ENCODE measurements at regions not wholly inside any gene's neighbourhood (a gene's known extent, or its start where the extent isn't known, plus 50 kb on each side); places are given as distances from the start of the nearest gene placed in this dataset.
"Not testable (repeated sequence)": the region's sequence is repeated elsewhere in the genome, so short reads cannot be mapped to it uniquely, and the experiment has no call there.

DNA sequence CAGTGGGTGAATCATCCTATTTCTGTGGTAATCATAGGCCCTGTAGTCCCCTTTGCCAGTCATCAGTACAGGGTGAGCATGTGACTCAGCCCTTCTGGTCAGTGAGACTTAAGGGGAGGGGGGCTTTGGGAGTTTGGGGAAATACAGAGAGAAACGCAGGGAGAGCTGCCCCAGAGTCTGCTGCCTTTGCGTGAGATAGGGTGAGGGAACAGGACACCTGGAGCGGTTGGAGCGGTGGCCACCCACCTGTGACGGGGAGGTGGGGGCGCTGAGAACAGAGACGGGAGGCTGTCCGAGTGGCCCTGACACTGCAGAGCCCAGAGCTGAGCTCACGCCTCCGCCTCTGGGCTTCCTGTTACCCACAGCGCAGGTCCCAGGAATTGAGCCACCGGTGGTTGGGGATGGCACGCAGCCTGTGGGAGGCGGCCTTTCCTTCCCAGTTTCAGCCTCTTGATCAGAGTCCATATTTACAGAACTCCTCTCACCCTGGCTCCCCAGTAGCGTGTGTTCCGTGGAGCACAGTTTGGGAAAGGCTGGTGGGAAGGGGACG, 92.0 kb upstream of the ERCC6L2 start:
- Histone ChIP-seq H3K4me1 (no peaks in the 10 kb centered on the region), H3K27ac (no peak overlapping the region), H3K9me3 (no peaks in the 10 kb centered on the region), H3K27me3 (ENCODE audit: insufficient read depth in 3 of 3, low read length in 2 of 3) (no peaks in the 10 kb centered on the region), H3K4me3 (no peak overlapping the region), H3K36me3 (ENCODE audit: insufficient read depth in 1 of 2, low read depth in 1 of 2) (no peaks in the 10 kb centered on the region)
- DNase-seq (no peak), ATAC-seq (no peak)
- 93 to 94% (median 93%) methylated on average over 13 to 17 of the region's 17 CpGs for WGBS, 3 donors
- intact Hi-C loops (cut with DNase I): loop anchor here in 1 of 2 donors (10.0 kb wide), 1 partner anchor 59 kb away; no protein-coding TSS in a partner anchor
- TF ChIP-seq, protein P1, sequence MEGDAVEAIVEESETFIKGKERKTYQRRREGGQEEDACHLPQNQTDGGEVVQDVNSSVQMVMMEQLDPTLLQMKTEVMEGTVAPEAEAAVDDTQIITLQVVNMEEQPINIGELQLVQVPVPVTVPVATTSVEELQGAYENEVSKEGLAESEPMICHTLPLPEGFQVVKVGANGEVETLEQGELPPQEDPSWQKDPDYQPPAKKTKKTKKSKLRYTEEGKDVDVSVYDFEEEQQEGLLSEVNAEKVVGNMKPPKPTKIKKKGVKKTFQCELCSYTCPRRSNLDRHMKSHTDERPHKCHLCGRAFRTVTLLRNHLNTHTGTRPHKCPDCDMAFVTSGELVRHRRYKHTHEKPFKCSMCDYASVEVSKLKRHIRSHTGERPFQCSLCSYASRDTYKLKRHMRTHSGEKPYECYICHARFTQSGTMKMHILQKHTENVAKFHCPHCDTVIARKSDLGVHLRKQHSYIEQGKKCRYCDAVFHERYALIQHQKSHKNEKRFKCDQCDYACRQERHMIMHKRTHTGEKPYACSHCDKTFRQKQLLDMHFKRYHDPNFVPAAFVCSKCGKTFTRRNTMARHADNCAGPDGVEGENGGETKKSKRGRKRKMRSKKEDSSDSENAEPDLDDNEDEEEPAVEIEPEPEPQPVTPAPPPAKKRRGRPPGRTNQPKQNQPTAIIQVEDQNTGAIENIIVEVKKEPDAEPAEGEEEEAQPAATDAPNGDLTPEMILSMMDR (IDR thresholded peaks at IDR 0.05): no peak

DNA sequence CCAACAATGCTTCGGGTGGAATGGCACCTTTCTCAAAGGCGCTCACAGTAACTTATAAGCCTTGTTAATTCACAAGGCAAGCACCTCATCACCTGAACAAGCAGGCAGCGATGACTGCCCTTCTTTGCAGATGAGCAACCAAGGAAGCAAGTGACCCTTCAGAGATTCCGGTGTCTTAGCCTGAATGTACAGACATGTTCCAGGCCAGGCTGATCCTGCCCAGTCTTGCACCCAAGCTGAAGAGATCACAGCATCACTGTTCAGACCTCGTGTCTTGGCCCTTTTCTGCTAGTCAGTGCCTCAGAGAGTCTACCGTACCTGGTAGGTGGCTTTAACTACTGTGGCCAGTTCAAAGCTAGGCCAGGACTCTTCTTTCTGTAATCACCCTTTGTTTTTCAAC, 94.7 kb upstream of the ERCC6L2 start:
- H3K4me1 ChIP-seq: no peaks in the 10 kb centered on the region
- intact Hi-C loops (cut with DNase I): loop anchor here in 1 of 2 donors (10.0 kb wide), 1 partner anchor 56 kb away; no protein-coding TSS in a partner anchor
- H3K36me3 ChIP-seq (ENCODE audit: insufficient read depth in 1 of 2, low read depth in 1 of 2): no peaks in the 10 kb centered on the region
- H3K9me3 ChIP-seq: no peaks in the 10 kb centered on the region
- no peaks in the 10 kb centered on the region for H3K27me3 ChIP-seq (ENCODE audit: insufficient read depth in 3 of 3, low read length in 2 of 3)
- 93 to 97% (median 94%) methylated on average over 6 of the region's 6 CpGs for WGBS, 3 donors
- H3K27ac ChIP-seq: no peak overlapping the region
- no peak for ATAC-seq
- no peak overlapping the region for H3K4me3 ChIP-seq
- TF ChIP-seq, protein P1 (IDR thresholded peaks at IDR 0.05): no peak
- DNase-seq: no peak

DNA sequence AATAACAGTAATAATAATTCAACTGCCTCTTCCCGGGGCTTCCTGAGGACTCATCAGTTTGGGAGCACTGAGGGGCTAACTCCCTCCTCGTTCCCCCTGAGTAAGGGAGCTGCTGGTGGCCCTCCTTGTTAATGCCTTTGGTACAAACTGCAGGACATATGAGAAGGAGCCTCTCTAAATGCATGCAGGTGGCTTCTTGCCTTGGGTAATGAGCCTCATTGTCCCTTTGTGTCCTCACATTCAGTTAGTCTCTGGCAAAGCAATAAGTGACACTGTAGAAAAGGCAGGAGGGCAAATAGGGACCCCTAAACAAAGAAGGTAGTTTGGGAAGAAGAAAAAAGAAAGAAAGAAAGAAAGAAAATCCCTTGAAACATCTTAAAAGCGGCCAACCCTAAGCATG, 95.4 kb upstream of the ERCC6L2 start:
- TF ChIP-seq, protein P1 (IDR thresholded peaks at IDR 0.05): no peak
- no peak overlapping the region for H3K27ac ChIP-seq
- 83 to 95% (median 91%) methylated on average over 3 of the region's 3 CpGs for WGBS, 3 donors
- intact Hi-C loops (cut with DNase I): loop anchor here in 1 of 2 donors (10.0 kb wide), 1 partner anchor 55 kb away; no protein-coding TSS in a partner anchor
- no peak overlapping the region for H3K4me3 ChIP-seq
- H3K9me3 ChIP-seq: no peaks in the 10 kb centered on the region
- DNase-seq: no peak
- H3K27me3 ChIP-seq (ENCODE audit: insufficient read depth in 3 of 3, low read length in 2 of 3): no peaks in the 10 kb centered on the region
- no peaks in the 10 kb centered on the region for H3K36me3 ChIP-seq (ENCODE audit: insufficient read depth in 1 of 2, low read depth in 1 of 2)
- H3K4me1 ChIP-seq: no peaks in the 10 kb centered on the region
- no peak for ATAC-seq

DNA sequence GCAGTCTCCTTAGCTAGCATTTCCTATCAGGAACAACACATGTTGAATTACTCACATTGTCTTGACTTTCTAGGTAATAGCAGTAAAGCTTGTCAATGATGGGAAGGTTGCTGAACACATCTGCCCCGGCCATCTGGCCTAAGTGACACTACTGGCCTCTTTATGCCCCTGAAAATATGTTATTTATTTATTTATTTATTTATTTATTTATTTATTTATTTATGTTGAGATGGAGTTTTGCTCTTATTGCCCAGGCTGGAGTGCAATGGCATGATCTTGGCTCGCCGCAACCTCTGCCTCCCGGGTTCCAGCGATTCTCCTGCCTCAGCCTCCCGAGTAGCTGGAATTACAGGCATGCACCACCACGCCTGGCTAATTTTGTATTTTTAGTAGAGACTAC, 95.9 kb upstream of the ERCC6L2 start:
- H3K4me1 ChIP-seq; ATAC-seq; DNase-seq; H3K36me3 ChIP-seq (ENCODE audit: insufficient read depth in 1 of 2, low read depth in 1 of 2); H3K27ac ChIP-seq; H3K4me3 ChIP-seq; H3K9me3 ChIP-seq; intact Hi-C loops (cut with DNase I); H3K27me3 ChIP-seq (ENCODE audit: insufficient read depth in 3 of 3, low read length in 2 of 3): not testable (repeated sequence)
- 96 to 99% (median 97%) methylated on average over 7 of the region's 7 CpGs for WGBS, 3 donors

DNA sequence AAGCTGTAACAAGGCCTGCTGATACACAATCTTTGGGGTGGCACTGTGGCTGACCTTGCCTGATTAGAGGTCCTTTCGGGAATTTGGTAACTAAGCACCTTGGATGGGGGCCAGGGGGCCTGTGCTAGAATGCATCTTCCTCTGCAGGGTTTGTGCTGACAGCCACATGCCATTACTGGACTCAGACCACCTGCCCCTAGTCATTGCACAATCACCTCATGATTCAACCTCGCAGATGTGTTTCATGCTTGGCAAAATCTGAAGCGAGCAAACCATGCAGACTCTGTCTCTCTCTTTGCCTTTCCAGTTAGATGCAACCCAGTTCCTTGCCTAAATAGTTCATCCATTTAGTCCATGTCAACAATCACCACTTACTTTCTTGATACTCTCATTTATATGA, 96.5 kb upstream of the ERCC6L2 start:
- 21 to 36% (median 29%) methylated on average over 3 of the region's 3 CpGs for WGBS, 3 donors
- DNase-seq (peak; percentile 76 to 88), ATAC-seq (peak; percentile 64 to 86 (median 72))
- no peaks in the 10 kb centered on the region for H3K4me1 ChIP-seq
- peaks cover 0 to 4% (median 0%) of the 10 kb centered on the region in 3 donors for H3K27me3 ChIP-seq (ENCODE audit: insufficient read depth in 3 of 3, low read length in 2 of 3)
- no peaks in the 10 kb centered on the region for H3K9me3 ChIP-seq
- TF ChIP-seq, protein P1 (IDR thresholded peaks at IDR 0.05): no peak
- no peak overlapping the region for H3K4me3 ChIP-seq
- intact Hi-C loops (cut with DNase I): no loop called here
- H3K27ac ChIP-seq: no peak overlapping the region
- H3K36me3 ChIP-seq (ENCODE audit: insufficient read depth in 1 of 2, low read depth in 1 of 2): no peaks in the 10 kb centered on the region
